ENCODE measurements at regions not wholly inside any gene's neighbourhood (a gene's known extent, or its start where the extent isn't known, plus 50 kb on each side); places are given as distances from the start of the nearest gene placed in this dataset.
"Not testable (repeated sequence)": the region's sequence is repeated elsewhere in the genome, so short reads cannot be mapped to it uniquely, and the experiment has no call there.

DNA sequence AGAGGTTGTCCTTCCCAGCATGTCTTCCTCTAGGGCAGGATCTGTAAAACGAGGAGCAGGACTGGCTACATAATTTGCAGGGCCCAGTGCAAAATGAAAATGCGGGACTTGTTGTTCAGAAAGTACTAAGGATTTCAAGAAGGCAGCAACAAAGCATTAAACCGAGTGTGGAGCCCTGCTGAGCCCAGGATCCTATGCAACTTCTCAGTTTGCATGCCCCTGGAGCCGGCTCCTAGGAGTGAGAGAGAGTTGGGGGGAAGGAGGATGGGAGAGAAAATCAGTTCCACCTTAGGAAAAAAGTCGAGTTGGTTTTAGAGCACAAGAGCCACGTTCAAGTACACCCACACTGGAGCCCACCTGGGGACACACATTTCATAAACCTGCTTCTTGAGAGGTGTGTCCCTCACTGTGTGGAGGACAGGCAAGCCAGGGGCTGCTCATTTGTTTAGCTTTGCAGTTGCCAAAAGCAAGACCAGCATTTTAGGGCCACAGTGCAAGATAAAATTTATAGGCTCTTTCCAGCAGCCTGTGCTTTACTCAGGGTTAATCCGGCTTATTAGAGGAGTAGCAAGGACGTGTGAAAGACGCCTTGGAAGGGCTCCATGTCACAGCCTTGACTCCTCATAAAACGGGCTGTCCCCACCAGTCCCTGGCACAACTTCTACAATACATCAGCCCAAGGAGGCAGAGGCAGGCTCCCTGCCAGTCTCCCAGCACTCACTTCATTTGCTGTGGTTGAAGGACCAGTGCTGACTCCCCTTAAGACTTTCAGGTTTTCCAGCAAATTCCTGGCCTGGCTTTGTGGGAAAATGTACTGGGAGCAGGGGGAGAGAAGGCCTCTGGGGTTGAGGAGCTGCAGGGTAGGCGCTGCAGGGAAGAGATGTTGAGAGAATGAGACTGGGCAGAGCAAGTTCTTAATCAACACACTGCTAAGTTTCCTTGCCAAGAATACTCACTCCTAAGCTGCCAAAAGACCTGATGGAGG, 159.7 kb upstream of the SEMA6A start:
- no peak overlapping the region for H3K4me3 ChIP-seq (ENCODE audit: low read depth, low read length)
- DNase-seq (ENCODE audit: low read depth): no peak

GRCh38 chr5:116732591-116732990, 158.0 kb upstream of the SEMA6A start:
- DNase-seq (ENCODE audit: low read depth): no peak
- H3K4me3 ChIP-seq (ENCODE audit: low read depth, low read length): no peak overlapping the region

DNA sequence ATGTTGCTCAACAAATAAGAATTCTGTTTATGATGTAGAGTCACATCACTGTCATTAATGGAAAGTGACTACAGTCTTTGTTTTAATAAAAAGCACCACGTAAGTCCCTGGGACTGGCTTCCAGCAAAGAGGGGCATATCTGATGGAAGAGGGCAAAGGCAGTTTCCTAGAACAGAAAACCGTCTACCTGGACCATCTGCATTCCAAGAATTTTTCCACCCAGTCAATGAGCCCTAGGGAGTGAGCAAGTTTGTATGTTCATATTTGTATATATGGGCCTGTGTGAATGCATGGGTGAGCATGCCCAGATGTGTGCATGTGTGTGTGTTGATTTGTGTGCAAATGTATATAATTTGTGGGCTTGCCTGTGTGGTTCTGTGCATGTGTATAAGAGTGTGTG, 156.8 kb upstream of the SEMA6A start:
- DNase-seq (ENCODE audit: low read depth): no peak
- no peak overlapping the region for H3K4me3 ChIP-seq (ENCODE audit: low read depth, low read length)

GRCh38 chr5:116730706-116731105, 156.1 kb upstream of the SEMA6A start:
- DNase-seq (ENCODE audit: low read depth): no peak
- H3K4me3 ChIP-seq (ENCODE audit: low read depth, low read length): no peak overlapping the region

DNA sequence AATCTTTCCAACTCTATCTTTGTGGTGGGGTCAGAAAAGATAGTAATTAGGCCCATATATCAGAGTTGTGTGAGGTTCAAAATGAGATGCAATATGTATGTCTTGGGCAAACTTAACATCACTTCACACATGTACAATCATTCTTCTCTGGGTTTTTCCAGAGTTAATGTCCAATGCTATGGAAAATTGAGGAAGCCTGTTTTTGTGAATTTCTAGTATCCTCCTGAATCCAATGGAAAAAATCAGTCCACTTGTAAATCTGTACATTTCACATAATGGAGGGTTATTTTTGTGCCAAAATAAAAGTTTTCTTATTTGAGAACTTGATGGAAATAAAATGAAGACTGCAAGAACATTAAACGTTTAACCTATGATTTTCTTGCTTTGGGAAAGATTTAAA, 155.6 kb upstream of the SEMA6A start:
- no peak overlapping the region for H3K4me3 ChIP-seq (ENCODE audit: low read depth, low read length)
- DNase-seq (ENCODE audit: low read depth): no peak

GRCh38 chr5:116727248-116727647, 152.6 kb upstream of the SEMA6A start:
- DNase-seq (ENCODE audit: low read depth): no peak
- no peak overlapping the region for H3K4me3 ChIP-seq (ENCODE audit: low read depth, low read length)

GRCh38 chr5:116726180-116726579, 151.6 kb upstream of the SEMA6A start:
- not testable (repeated sequence) for H3K4me3 ChIP-seq (ENCODE audit: low read depth, low read length); DNase-seq (ENCODE audit: low read depth)

DNA sequence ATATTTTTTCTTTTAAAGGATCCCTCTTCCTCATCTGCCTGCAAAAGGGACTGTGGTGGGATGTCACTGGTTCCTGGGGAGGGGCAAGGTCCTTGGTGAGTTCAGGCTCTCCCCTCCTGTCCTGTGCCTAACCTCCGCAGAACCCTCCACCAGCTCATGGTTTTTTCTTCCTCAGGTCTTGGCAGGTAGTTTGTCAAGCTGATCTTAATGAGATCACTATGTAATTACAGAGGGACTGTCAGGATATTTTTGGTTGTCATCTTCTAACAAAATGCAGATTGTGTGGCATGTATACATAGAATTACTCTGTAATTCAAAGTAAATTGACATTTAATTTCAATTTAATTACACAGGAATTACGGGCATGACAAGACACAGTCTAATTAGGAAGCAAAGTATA, 150.3 kb upstream of the SEMA6A start:
- DNase-seq (ENCODE audit: low read depth): no peak
- no peak overlapping the region for H3K4me3 ChIP-seq (ENCODE audit: low read depth, low read length)

DNA sequence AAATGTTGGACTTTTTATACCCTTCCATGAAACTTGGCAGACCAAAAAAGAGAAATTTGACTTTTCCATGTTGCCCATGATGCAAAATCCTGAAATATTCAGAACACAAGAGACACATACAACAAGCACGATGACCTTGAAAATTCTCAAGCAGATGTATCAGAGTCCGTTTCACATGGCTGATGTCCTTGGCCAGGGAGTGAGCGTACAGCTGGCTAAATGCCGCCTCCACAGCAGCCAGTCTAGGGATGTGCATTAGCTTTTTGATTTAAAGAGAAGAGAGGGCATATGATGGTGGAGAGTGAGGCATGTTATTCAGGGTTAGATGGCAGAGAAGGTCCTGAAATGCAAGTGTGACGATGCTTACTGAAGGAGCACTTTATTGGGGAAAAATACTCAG, 148.0 kb upstream of the SEMA6A start:
- DNase-seq (ENCODE audit: low read depth): no peak
- no peak overlapping the region for H3K4me3 ChIP-seq (ENCODE audit: low read depth, low read length)

- no peak overlapping the region for H3K4me3 ChIP-seq (ENCODE audit: low read depth, low read length)
- DNase-seq (ENCODE audit: low read depth): no peak
Measured at GRCh38 chr5:116719106-116719505, 144.5 kb upstream of the SEMA6A start.

DNA sequence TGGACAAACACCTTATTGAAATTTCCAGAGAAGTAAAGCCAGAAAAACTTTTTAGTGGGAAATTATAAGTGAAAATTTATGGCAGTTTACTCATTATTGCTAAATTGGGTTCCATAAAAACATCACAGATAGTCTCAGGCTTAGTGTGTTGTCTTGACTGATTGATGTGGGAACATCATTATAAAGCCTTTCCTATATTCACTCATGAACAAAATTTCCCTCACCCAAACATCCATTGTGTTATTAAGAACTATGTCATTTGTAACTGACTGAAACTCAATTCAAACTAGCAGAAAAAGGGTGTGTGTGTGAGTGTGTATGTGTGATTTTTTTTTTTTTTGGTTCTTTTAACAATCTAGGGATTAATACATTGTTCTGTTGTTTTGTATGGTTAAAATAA, 143.7 kb upstream of the SEMA6A start:
- H3K4me3 ChIP-seq (ENCODE audit: low read depth, low read length): no peak overlapping the region
- no peak for DNase-seq (ENCODE audit: low read depth)

DNA sequence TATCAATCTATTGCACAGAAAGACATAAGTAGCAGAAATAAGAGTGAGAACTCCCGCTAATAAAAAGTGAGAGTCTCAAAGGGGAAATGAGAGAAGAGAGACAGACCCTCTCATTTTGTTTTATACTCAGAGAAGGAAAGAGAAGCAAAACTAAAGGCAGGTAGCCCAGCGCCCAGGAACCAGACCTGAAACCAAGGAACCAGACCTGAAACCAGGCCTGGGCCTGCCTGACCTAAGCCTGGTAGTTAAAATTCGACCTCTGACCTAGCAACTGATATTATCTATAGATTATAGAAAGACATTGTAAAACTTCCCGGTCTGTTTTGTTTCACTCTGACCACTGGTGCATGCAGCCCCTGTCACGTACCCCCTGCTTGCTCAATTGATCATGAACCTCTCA, 134.5 kb upstream of the SEMA6A start:
- no peak for DNase-seq (ENCODE audit: low read depth)
- no peak overlapping the region for H3K4me3 ChIP-seq (ENCODE audit: low read depth, low read length)

- H3K4me3 ChIP-seq (ENCODE audit: low read depth, low read length); DNase-seq (ENCODE audit: low read depth): not testable (repeated sequence)
Measured at GRCh38 chr5:116705121-116705519, 130.5 kb upstream of the SEMA6A start.

- no peak for DNase-seq (ENCODE audit: low read depth)
- H3K4me3 ChIP-seq (ENCODE audit: low read depth, low read length): no peak overlapping the region
Measured at GRCh38 chr5:116703941-116704340, 129.3 kb upstream of the SEMA6A start.

GRCh38 chr5:116703328-116703727, 128.7 kb upstream of the SEMA6A start:
- DNase-seq (ENCODE audit: low read depth): no peak

GRCh38 chr5:116702776-116703175, 128.2 kb upstream of the SEMA6A start:
- H3K4me3 ChIP-seq (ENCODE audit: low read depth, low read length): no peak overlapping the region
- no peak for DNase-seq (ENCODE audit: low read depth)

More at GRCh38 chr5:116703328-116703727, 128.7 kb upstream of the SEMA6A start:
- H3K4me3 ChIP-seq (ENCODE audit: low read depth, low read length): no peak overlapping the region

- no peak overlapping the region for H3K4me3 ChIP-seq (ENCODE audit: low read depth, low read length)
- DNase-seq (ENCODE audit: low read depth): no peak
Measured at GRCh38 chr5:116699332-116699731, 124.7 kb upstream of the SEMA6A start.

- H3K4me3 ChIP-seq (ENCODE audit: low read depth, low read length): no peak overlapping the region
- DNase-seq (ENCODE audit: low read depth): peak; percentile 7
Measured at GRCh38 chr5:116696366-116696765, 121.7 kb upstream of the SEMA6A start.

DNA sequence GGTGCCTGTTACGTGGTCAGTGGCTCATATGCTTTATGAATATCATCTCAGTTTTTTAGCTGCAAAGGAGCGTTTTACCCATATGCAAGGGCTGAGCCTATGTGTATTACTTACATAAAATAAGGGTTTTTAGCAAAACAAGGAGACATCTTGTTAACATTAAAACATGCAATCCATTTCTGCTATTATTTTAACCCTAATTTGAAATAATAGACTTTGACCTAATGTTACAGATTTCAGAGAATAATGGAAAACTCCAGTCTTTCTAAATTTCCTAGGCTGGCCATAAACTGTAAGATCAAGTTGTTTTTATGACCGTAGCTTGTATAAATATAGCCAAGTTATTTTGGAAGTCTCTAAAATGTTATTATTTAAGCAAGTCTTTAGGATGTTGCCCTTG, 121.1 kb upstream of the SEMA6A start:
- H3K4me3 ChIP-seq (ENCODE audit: low read depth, low read length): no peak overlapping the region
- DNase-seq (ENCODE audit: low read depth): no peak

GRCh38 chr5:116686438-116686837, 111.8 kb upstream of the SEMA6A start:
- no peak for DNase-seq (ENCODE audit: low read depth)
- no peak overlapping the region for H3K4me3 ChIP-seq (ENCODE audit: low read depth, low read length)

DNA sequence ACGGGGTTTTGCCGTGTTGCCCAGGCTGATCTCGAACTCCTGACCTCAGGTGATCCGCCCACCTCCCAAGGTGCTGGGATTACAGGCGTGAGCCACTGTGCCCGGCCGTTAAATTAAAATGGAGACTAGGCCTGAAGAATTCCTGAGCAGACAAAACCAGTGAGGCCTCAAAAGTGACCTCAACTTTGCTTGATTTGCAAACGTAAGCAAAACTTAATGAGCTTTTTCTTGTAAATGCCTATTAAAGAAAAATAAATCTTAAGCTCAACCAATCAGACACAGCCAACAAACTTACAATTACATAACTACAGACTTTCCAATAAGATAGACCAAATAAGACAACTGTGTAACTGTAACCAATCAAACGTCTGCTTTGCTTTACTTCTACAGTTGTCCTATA, 111.3 kb upstream of the SEMA6A start:
- no peak overlapping the region for H3K4me3 ChIP-seq (ENCODE audit: low read depth, low read length)
- DNase-seq (ENCODE audit: low read depth): no peak
